ENCODE measurements at regions not wholly inside any gene's neighbourhood (a gene's known extent, or its start where the extent isn't known, plus 50 kb on each side); places are given as distances from the start of the nearest gene placed in this dataset.

GRCh38 chr9:15010581-15010980 lies 100.4 kb upstream of the FREM1 start:
- no peak for TF ChIP-seq CTCF (optimal IDR thresholded peaks at IDR 0.05 in 1 of 3, IDR thresholded peaks at IDR 0.05 in 1 of 3, conservative IDR thresholded peaks at IDR 0.05 in 1 of 3; ENCODE audit: extremely low read depth in 1 of 3, insufficient read depth in 2 of 3, low read length in 3 of 3)
- no peak for TF ChIP-seq EZH2 (IDR thresholded peaks at IDR 0.05; ENCODE audit: low read length)
- no peaks in the 10 kb centered on the region for H4K20me1 ChIP-seq (ENCODE audit: control insufficient read depth, extremely low read depth, insufficient read depth, low read length)
- no peaks in the 10 kb centered on the region for H3K27me3 ChIP-seq (ENCODE audit: control insufficient read depth, extremely low read depth, insufficient read depth, low read length)
- FAIRE-seq = no peak
- no peak overlapping the region for H3K4me3 ChIP-seq (ENCODE audit: control insufficient read depth in 2 of 3, extremely low read depth in 1 of 3, insufficient read depth in 2 of 3, low read depth in 1 of 3, low read length in 3 of 3)
- no peak overlapping the region for H3K9ac ChIP-seq (ENCODE audit: control insufficient read depth, extremely low read depth, insufficient read depth, low read length)
- H3K27ac ChIP-seq (ENCODE audit: control insufficient read depth, insufficient read depth, low read length) = no peak overlapping the region
- no peaks in the 10 kb centered on the region for H3K9me3 ChIP-seq (ENCODE audit: control insufficient read depth, low read depth, low read length)
- H3K79me2 ChIP-seq (ENCODE audit: control insufficient read depth, insufficient read depth, low read length) = no peaks in the 10 kb centered on the region
- no peaks in the 10 kb centered on the region for H3K9me1 ChIP-seq (ENCODE audit: control insufficient read depth, extremely low read depth, insufficient read depth, low read length)
- dilution Hi-C loops (cut with MboI; ENCODE audit: extremely low pct_ligation_motif_present, low sequenced_read_pairs) = no loop called here
- no peak for DNase-seq (ENCODE audit: low read depth, low spot score)
- no peak overlapping the region for H3K4me2 ChIP-seq (ENCODE audit: control insufficient read depth, extremely low read depth, insufficient read depth, low read depth, low read length)
- no peaks in the 10 kb centered on the region for H3K36me3 ChIP-seq (ENCODE audit: control insufficient read depth in 2 of 2, extremely low read depth in 1 of 2, insufficient read depth in 2 of 2, low read length in 2 of 2)
- no peak overlapping the region for H2AFZ ChIP-seq (ENCODE audit: control insufficient read depth, low read length)
- H3K4me1 ChIP-seq (ENCODE audit: control insufficient read depth, extremely low read depth, insufficient read depth, low read length) = no peaks in the 10 kb centered on the region

- TF ChIP-seq EZH2 (IDR thresholded peaks at IDR 0.05; ENCODE audit: low read length) (no peak), CTCF (optimal IDR thresholded peaks at IDR 0.05 in 1 of 3, IDR thresholded peaks at IDR 0.05 in 1 of 3, conservative IDR thresholded peaks at IDR 0.05 in 1 of 3; ENCODE audit: extremely low read depth in 1 of 3, insufficient read depth in 2 of 3, low read length in 3 of 3) (no peak)
- H3K9me3 ChIP-seq (ENCODE audit: control insufficient read depth, low read depth, low read length) = no peaks in the 10 kb centered on the region
- no peaks in the 10 kb centered on the region for H3K27me3 ChIP-seq (ENCODE audit: control insufficient read depth, extremely low read depth, insufficient read depth, low read length)
- dilution Hi-C loops (cut with MboI; ENCODE audit: extremely low pct_ligation_motif_present, low sequenced_read_pairs) = no loop called here
- no peaks in the 10 kb centered on the region for H3K79me2 ChIP-seq (ENCODE audit: control insufficient read depth, insufficient read depth, low read length)
- H3K4me3 ChIP-seq (ENCODE audit: control insufficient read depth in 2 of 3, extremely low read depth in 1 of 3, insufficient read depth in 2 of 3, low read depth in 1 of 3, low read length in 3 of 3) = no peak overlapping the region
- DNase-seq (ENCODE audit: low read depth, low spot score) (no peak), FAIRE-seq (peak; percentile 44)
- no peak overlapping the region for H3K4me2 ChIP-seq (ENCODE audit: control insufficient read depth, extremely low read depth, insufficient read depth, low read depth, low read length)
- H3K36me3 ChIP-seq (ENCODE audit: control insufficient read depth in 2 of 2, extremely low read depth in 1 of 2, insufficient read depth in 2 of 2, low read length in 2 of 2) = no peaks in the 10 kb centered on the region
- H3K27ac ChIP-seq (ENCODE audit: control insufficient read depth, insufficient read depth, low read length) = no peak overlapping the region
- no peak overlapping the region for H2AFZ ChIP-seq (ENCODE audit: control insufficient read depth, low read length)
- H3K9me1 ChIP-seq (ENCODE audit: control insufficient read depth, extremely low read depth, insufficient read depth, low read length) = no peaks in the 10 kb centered on the region
- no peaks in the 10 kb centered on the region for H3K4me1 ChIP-seq (ENCODE audit: control insufficient read depth, extremely low read depth, insufficient read depth, low read length)
- H4K20me1 ChIP-seq (ENCODE audit: control insufficient read depth, extremely low read depth, insufficient read depth, low read length) = no peaks in the 10 kb centered on the region
- no peak overlapping the region for H3K9ac ChIP-seq (ENCODE audit: control insufficient read depth, extremely low read depth, insufficient read depth, low read length)
Measured at GRCh38 chr9:15007698-15008097, 97.5 kb upstream of the FREM1 start.
